CD4-positive, alpha-beta T cell (primary cell): ENCODE measurements at regions not wholly inside any gene's neighbourhood (a gene's known extent, or its start where the extent isn't known, plus 50 kb on each side); places are given as distances from the start of the nearest gene placed in this dataset.

Source experiments
- ATAC-seq: fragments of 200-7000 bp; cut with Tn5 transposase; one replicate; pipeline ENCODE4 v1.10.0; 2022; ENCODE audit warnings: mild to moderate bottlenecking; ENCODE audit not compliant: poor library complexity
- CTCF ChIA-PET: fragments of 350-600 bp; sonication (Branson Sonifier 250); formaldehyde crosslinking; loops from one replicate; lab custom pipeline; 2021; ENCODE audit warnings: antibody characterized with exemption, inconsistent platforms; lab: Charles Lee
- POLR2A ChIA-PET: fragments of 350-600 bp; sonication (Branson Sonifier 250); formaldehyde crosslinking; loops from one replicate; lab custom pipeline; 2021; ENCODE audit warnings: antibody characterized with exemption, inconsistent platforms; lab: Charles Lee
- DNase-seq, 14 experiments: peaks; one replicate each; pipeline ENCODE4 v3.0.0-alpha.2; 2013 to 2020; ENCODE audit warnings: mixed read lengths in 2 of 14
- H3K27ac ChIP-seq, 2 donors: one replicate each; pipeline versions ENCODE4 v1.5.1 to v1.7.0; 2013; ENCODE audit warnings: low read length in 2 of 2, low read depth in 1 of 2, mild to moderate bottlenecking in 1 of 2
- H3K27me3 ChIP-seq, 2 experiments: 1 replicate in 1 of 2; 2 replicates in 1 of 2; pipeline versions ENCODE4 v1.6.1 to v1.7.0; 2013; ENCODE audit warnings: low read length in 2 of 2, control low read depth in 1 of 2, mild to moderate bottlenecking in 1 of 2, moderate library complexity in 1 of 2; ENCODE audit not compliant: insufficient read depth in 2 of 2, control insufficient read depth in 1 of 2
- H3K36me3 ChIP-seq: one replicate; pipeline ENCODE4 v1.6.1; 2013; ENCODE audit warnings: low read length, control low read depth; ENCODE audit not compliant: insufficient read depth
- H3K4me1 ChIP-seq: one replicate; pipeline ENCODE4 v1.6.1; 2013; ENCODE audit warnings: low read length, control low read depth; ENCODE audit not compliant: insufficient read depth
- H3K4me3 ChIP-seq: one replicate; pipeline ENCODE4 v1.5.1; 2013; ENCODE audit warnings: mild to moderate bottlenecking, low read length, moderate library complexity
- H3K9me3 ChIP-seq, 2 experiments: 1 replicate in 1 of 2; 2 replicates in 1 of 2; pipeline versions ENCODE4 v1.6.1 to v1.7.0; 2013; ENCODE audit warnings: low read length in 2 of 2, mild to moderate bottlenecking in 2 of 2, control low read depth in 1 of 2, moderate library complexity in 1 of 2; ENCODE audit not compliant: control insufficient read depth in 1 of 2, insufficient read depth in 1 of 2
- H3K27ac Mint-ChIP-seq: one replicate; pipeline ENCODE4 v1.8.0; 2020; ENCODE audit warnings: mixed read lengths
- H3K27me3 Mint-ChIP-seq: one replicate; pipeline ENCODE4 v1.8.0; 2021; ENCODE audit warnings: mixed read lengths
- H3K36me3 Mint-ChIP-seq: one replicate; pipeline ENCODE4 v1.8.0; 2021; ENCODE audit warnings: low read depth, mixed read lengths
- H3K4me1 Mint-ChIP-seq: one replicate; pipeline ENCODE4 v1.8.0; 2021; ENCODE audit warnings: low read depth, mixed read lengths
- H3K4me3 Mint-ChIP-seq: one replicate; pipeline ENCODE4 v1.8.0; 2020; ENCODE audit warnings: mild to moderate bottlenecking, mixed read lengths
- H3K9me3 Mint-ChIP-seq: one replicate; pipeline ENCODE4 v1.8.0; 2020; ENCODE audit warnings: mixed read lengths
- CTCF ChIP-seq: fragments of 200-600 bp; IDR thresholded peaks from one replicate; pipeline ENCODE4 v1.8.0; 2022; ENCODE audit warnings: antibody characterized with exemption, mild to moderate bottlenecking
- intact Hi-C, 2 experiments: fragments of 100-400 bp; cut with DNase I in 1 of 2; cut with micrococcal nuclease in 1 of 2; formaldehyde crosslinking; loops; one replicate each; pipeline versions ENCODE4 v1.15.1 to v1.9.0; 2023 to 2025; cut with DNase I, micrococcal nuclease

DNA sequence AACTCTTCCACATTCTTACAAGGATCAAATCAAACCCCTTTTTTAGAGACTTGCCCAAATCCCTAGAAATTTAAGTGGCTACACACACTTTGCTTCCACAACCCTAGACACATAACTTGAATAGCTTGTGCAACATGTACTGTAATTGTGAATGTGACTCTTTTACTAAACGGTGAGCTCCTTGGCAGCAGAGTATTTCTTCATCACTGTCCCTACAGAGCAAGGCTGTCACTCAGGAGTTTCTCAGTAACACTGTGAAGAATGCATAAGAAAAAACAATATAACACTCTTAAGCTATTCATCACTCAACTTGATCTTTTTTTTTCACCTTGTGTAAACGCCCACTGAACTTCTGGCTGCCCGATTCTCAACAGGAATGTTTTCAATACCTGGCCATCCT, 53.8 kb upstream of the ADAMTS18 start:
- Mint-ChIP-seq H3K27me3 (peaks cover 5% of the 10 kb centered on the region), H3K4me3 (no peak overlapping the region), H3K36me3 (no peaks in the 10 kb centered on the region), H3K4me1 (no peaks in the 10 kb centered on the region), H3K27ac (no peak overlapping the region), H3K9me3 (no peaks in the 10 kb centered on the region)
- Histone ChIP-seq H3K4me1 (no peaks in the 10 kb centered on the region), H3K9me3 (no peaks in the 10 kb centered on the region), H3K36me3 (no peaks in the 10 kb centered on the region), H3K4me3 (no peak overlapping the region), H3K27me3 (no peaks in the 10 kb centered on the region), H3K27ac (no peak overlapping the region)
- DNase-seq (no peak), ATAC-seq (no peak)
- intact Hi-C loops, result no loop called here
- no peak for TF ChIP-seq CTCF
- POLR2A ChIA-PET, result no interaction called here
- CTCF ChIA-PET, result no interaction called here

DNA sequence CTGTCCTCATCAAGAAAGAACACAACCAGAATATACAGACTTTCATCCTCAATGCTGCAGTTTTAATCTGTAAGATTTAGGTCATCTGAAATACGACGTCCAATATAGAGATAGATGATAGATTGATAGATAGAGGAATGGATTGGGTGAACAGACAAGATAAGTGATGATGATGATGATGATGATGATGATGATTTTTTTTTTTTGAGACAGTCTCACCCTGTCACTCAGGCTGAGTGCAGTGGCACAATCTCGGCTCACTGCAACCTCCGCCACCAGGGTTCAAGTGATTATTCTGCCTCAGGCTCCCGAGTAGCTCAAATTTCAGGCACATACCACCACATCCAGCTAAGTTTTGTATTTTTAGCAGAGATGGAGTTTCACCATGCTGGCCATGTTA, 56.3 kb upstream of the ADAMTS18 start:
- ATAC-seq (no peak), DNase-seq (no peak)
- peaks cover 5% of the 10 kb centered on the region for H3K27me3 Mint-ChIP-seq
- ChIA-PET CTCF (no interaction called here), POLR2A (no interaction called here)
- no peaks in the 10 kb centered on the region for H3K4me1 Mint-ChIP-seq
- no peak for TF ChIP-seq CTCF
- intact Hi-C loops, result no loop called here
- no peak overlapping the region for H3K4me3 ChIP-seq
- no peak overlapping the region for H3K27ac Mint-ChIP-seq
- no peaks in the 10 kb centered on the region for H3K9me3 Mint-ChIP-seq
- no peaks in the 10 kb centered on the region for H3K9me3 ChIP-seq
- H3K4me1 ChIP-seq, result no peaks in the 10 kb centered on the region
- no peaks in the 10 kb centered on the region for H3K36me3 ChIP-seq
- H3K36me3 Mint-ChIP-seq, result no peaks in the 10 kb centered on the region
- no peak overlapping the region for H3K27ac ChIP-seq
- no peak overlapping the region for H3K4me3 Mint-ChIP-seq
- no peaks in the 10 kb centered on the region for H3K27me3 ChIP-seq

DNA sequence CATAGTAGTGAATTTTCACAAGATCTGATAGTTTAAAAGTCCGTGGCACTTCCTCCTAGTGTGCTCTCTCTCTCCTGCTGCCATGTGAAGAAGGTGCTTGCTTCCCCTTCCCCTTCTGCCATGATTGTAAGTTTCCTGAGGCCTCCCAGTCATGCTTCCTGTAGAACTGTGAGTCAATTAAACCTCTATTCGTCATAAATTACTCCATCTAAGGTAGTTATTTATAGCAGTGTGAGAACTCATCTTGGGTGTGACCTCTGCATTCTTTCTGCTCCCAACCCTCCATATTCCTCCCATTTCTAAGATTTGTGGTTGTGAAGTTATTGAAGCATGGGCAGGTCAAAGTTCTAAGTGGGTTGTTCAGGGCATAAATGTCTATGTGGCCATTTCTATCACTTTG, 62.1 kb upstream of the ADAMTS18 start:
- Histone ChIP-seq H3K4me3 (no peak overlapping the region), H3K4me1 (no peaks in the 10 kb centered on the region), H3K27ac (no peak overlapping the region), H3K27me3 (no peaks in the 10 kb centered on the region), H3K9me3 (peaks cover 0 to 4% of the 10 kb centered on the region in 2 experiments), H3K36me3 (no peaks in the 10 kb centered on the region)
- CTCF ChIA-PET, result no interaction called here
- TF ChIP-seq CTCF, result no peak
- no peaks in the 10 kb centered on the region for H3K36me3 Mint-ChIP-seq
- ATAC-seq, result no peak
- H3K9me3 Mint-ChIP-seq, result no peaks in the 10 kb centered on the region
- POLR2A ChIA-PET, result no interaction called here
- no peak overlapping the region for H3K4me3 Mint-ChIP-seq
- DNase-seq, result no peak
- no peak overlapping the region for H3K27ac Mint-ChIP-seq
- H3K4me1 Mint-ChIP-seq, result no peaks in the 10 kb centered on the region
- peaks cover 4% of the 10 kb centered on the region for H3K27me3 Mint-ChIP-seq
- intact Hi-C loops, result no loop called here
